CD4-positive, alpha-beta T cell treated with Interleukin-6 for 4 hours (primary cell): ENCODE measurements at regions not wholly inside any gene's neighbourhood (a gene's known extent, or its start where the extent isn't known, plus 50 kb on each side); places are given as distances from the start of the nearest gene placed in this dataset.

Source experiments
- DNase-seq: peaks from one replicate; pipeline ENCODE4 v3.0.0-alpha.2; 2020; ENCODE audit warnings: mixed read lengths

GRCh38 chr1:199292896-199293295 lies 654.1 kb downstream of the PTPRC start:
- no peak for DNase-seq

GRCh38 chr1:199295107-199295506 lies 656.3 kb downstream of the PTPRC start:
- DNase-seq = no peak

- no peak for DNase-seq
Observed at GRCh38 chr1:199297174-199297573, 658.3 kb downstream of the PTPRC start.

- no peak for DNase-seq
Observed at GRCh38 chr1:199297887-199298286, 659.0 kb downstream of the PTPRC start.

GRCh38 chr1:199298825-199299224 lies 660.0 kb downstream of the PTPRC start:
- no peak for DNase-seq

GRCh38 chr1:199301472-199302217 lies 662.8 kb downstream of the PTPRC start:
- no peak for DNase-seq

- DNase-seq = no peak
Observed at GRCh38 chr1:199302554-199302953, 663.7 kb downstream of the PTPRC start.

- no peak for DNase-seq
Observed at GRCh38 chr1:199303035-199303434, 664.2 kb downstream of the PTPRC start.

- no peak for DNase-seq
Observed at GRCh38 chr1:199305053-199305452, 666.2 kb downstream of the PTPRC start.

GRCh38 chr1:199307496-199308264 lies 668.8 kb downstream of the PTPRC start:
- no peak for DNase-seq

GRCh38 chr1:199308349-199308846 lies 669.6 kb downstream of the PTPRC start:
- DNase-seq = no peak

GRCh38 chr1:199310708-199311107 lies 671.9 kb downstream of the PTPRC start:
- no peak for DNase-seq

GRCh38 chr1:199311478-199312262 lies 672.8 kb downstream of the PTPRC start:
- DNase-seq = no peak

GRCh38 chr1:199312626-199313025 lies 673.8 kb downstream of the PTPRC start:
- no peak for DNase-seq

GRCh38 chr1:199313444-199313843 lies 674.6 kb downstream of the PTPRC start:
- DNase-seq = no peak

GRCh38 chr1:199319341-199319740 lies 680.5 kb downstream of the PTPRC start:
- no peak for DNase-seq

GRCh38 chr1:199322278-199322677 lies 683.4 kb downstream of the PTPRC start:
- no peak for DNase-seq

GRCh38 chr1:199333180-199333579 lies 694.3 kb upstream of the NR5A2 start:
- no peak for DNase-seq

GRCh38 chr1:199335496-199335895 lies 692.0 kb upstream of the NR5A2 start:
- no peak for DNase-seq

- DNase-seq = no peak
Observed at GRCh38 chr1:199336745-199337640, 690.5 kb upstream of the NR5A2 start.

- DNase-seq = no peak
Observed at GRCh38 chr1:199338760-199339159, 688.8 kb upstream of the NR5A2 start.

- DNase-seq = no peak
Observed at GRCh38 chr1:199352351-199352750, 675.2 kb upstream of the NR5A2 start.
